ENCODE measurements at regions not wholly inside any gene's neighbourhood (a gene's known extent, or its start where the extent isn't known, plus 50 kb on each side); places are given as distances from the start of the nearest gene placed in this dataset.

DNA sequence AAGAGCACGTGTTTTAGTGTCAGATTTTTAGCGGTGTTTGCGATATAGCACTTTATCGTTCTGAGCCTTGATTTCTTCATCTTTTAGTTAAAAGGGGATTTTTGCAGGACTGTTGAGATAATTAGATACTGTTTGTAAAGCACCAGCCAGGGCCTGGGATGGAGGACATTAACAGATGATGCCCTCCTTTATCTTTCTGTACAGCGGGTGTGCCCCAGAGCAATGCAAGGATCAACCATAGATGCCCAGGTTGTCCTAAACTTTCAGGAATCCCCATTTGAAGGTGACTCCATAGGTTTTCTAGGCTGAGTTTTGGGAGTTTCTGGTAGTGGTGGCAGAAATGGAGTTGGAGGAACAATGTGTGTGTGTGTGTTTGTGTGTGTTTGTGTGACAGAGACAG, 97.0 kb upstream of the SPRED2 start:
- TF ChIP-seq, protein P1, sequence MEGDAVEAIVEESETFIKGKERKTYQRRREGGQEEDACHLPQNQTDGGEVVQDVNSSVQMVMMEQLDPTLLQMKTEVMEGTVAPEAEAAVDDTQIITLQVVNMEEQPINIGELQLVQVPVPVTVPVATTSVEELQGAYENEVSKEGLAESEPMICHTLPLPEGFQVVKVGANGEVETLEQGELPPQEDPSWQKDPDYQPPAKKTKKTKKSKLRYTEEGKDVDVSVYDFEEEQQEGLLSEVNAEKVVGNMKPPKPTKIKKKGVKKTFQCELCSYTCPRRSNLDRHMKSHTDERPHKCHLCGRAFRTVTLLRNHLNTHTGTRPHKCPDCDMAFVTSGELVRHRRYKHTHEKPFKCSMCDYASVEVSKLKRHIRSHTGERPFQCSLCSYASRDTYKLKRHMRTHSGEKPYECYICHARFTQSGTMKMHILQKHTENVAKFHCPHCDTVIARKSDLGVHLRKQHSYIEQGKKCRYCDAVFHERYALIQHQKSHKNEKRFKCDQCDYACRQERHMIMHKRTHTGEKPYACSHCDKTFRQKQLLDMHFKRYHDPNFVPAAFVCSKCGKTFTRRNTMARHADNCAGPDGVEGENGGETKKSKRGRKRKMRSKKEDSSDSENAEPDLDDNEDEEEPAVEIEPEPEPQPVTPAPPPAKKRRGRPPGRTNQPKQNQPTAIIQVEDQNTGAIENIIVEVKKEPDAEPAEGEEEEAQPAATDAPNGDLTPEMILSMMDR (tag by site-specific recombination; IDR thresholded peaks at IDR 0.05) = no peak
- TF ChIP-seq, protein P2, sequence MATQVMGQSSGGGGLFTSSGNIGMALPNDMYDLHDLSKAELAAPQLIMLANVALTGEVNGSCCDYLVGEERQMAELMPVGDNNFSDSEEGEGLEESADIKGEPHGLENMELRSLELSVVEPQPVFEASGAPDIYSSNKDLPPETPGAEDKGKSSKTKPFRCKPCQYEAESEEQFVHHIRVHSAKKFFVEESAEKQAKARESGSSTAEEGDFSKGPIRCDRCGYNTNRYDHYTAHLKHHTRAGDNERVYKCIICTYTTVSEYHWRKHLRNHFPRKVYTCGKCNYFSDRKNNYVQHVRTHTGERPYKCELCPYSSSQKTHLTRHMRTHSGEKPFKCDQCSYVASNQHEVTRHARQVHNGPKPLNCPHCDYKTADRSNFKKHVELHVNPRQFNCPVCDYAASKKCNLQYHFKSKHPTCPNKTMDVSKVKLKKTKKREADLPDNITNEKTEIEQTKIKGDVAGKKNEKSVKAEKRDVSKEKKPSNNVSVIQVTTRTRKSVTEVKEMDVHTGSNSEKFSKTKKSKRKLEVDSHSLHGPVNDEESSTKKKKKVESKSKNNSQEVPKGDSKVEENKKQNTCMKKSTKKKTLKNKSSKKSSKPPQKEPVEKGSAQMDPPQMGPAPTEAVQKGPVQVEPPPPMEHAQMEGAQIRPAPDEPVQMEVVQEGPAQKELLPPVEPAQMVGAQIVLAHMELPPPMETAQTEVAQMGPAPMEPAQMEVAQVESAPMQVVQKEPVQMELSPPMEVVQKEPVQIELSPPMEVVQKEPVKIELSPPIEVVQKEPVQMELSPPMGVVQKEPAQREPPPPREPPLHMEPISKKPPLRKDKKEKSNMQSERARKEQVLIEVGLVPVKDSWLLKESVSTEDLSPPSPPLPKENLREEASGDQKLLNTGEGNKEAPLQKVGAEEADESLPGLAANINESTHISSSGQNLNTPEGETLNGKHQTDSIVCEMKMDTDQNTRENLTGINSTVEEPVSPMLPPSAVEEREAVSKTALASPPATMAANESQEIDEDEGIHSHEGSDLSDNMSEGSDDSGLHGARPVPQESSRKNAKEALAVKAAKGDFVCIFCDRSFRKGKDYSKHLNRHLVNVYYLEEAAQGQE (tag by site-specific recombination; IDR thresholded peaks at IDR 0.05) = no peak
- TF ChIP-seq ZNF391 (tag by site-specific recombination; IDR thresholded peaks at IDR 0.05; ENCODE audit: borderline replicate concordance, low read depth) (no peak), YY1 (tag by site-specific recombination; IDR thresholded peaks at IDR 0.05) (no peak), ZNF266 (tag by site-specific recombination; IDR thresholded peaks at IDR 0.05; ENCODE audit: low read depth) (no peak), ZBTB1 (tag by site-specific recombination; IDR thresholded peaks at IDR 0.05) (no peak), ZNF202 (tag by site-specific recombination; IDR thresholded peaks at IDR 0.05; ENCODE audit: borderline replicate concordance) (no peak), TCF7L2 (IDR thresholded peaks at IDR 0.05; ENCODE audit: borderline replicate concordance, low read depth, low read length) (no peak)
- TF ChIP-seq, protein P3, sequence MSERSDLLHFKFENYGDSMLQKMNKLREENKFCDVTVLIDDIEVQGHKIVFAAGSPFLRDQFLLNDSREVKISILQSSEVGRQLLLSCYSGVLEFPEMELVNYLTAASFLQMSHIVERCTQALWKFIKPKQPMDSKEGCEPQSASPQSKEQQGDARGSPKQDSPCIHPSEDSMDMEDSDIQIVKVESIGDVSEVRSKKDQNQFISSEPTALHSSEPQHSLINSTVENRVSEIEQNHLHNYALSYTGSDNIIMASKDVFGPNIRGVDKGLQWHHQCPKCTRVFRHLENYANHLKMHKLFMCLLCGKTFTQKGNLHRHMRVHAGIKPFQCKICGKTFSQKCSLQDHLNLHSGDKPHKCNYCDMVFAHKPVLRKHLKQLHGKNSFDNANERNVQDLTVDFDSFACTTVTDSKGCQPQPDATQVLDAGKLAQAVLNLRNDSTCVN (tag by site-specific recombination; optimal IDR thresholded peaks at IDR 0.05) = no peak
- TF ChIP-seq, protein P4, sequence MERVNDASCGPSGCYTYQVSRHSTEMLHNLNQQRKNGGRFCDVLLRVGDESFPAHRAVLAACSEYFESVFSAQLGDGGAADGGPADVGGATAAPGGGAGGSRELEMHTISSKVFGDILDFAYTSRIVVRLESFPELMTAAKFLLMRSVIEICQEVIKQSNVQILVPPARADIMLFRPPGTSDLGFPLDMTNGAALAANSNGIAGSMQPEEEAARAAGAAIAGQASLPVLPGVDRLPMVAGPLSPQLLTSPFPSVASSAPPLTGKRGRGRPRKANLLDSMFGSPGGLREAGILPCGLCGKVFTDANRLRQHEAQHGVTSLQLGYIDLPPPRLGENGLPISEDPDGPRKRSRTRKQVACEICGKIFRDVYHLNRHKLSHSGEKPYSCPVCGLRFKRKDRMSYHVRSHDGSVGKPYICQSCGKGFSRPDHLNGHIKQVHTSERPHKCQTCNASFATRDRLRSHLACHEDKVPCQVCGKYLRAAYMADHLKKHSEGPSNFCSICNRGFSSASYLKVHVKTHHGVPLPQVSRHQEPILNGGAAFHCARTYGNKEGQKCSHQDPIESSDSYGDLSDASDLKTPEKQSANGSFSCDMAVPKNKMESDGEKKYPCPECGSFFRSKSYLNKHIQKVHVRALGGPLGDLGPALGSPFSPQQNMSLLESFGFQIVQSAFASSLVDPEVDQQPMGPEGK (tag by site-specific recombination; IDR thresholded peaks at IDR 0.05) = no peak
